ENCODE measurements at regions not wholly inside any gene's neighbourhood (a gene's known extent, or its start where the extent isn't known, plus 50 kb on each side); places are given as distances from the start of the nearest gene placed in this dataset.
"Not testable (repeated sequence)": the region's sequence is repeated elsewhere in the genome, so short reads cannot be mapped to it uniquely, and the experiment has no call there.

DNA sequence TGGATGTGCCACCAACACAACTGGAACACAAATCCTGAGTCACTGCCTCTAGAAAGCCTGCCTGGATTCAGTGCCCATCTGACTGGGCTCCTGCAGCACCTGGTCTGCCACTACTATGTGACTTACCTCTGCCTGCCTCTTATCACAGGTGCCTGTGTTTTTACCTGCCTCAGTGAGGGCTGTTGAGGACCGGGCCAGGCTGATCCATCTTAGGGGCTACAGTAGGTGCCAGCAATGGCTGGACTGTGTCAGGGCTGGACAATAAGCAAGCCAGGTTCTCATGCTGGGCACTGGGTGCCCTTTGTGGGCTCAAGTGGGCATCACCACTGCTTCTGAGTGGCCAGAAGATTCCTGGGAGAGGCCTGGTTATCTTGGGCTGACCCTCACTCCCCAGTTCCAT is 948.6 kb upstream of the TPTE start:
- DNase-seq (ENCODE audit: low spot score): not testable (repeated sequence)

DNA sequence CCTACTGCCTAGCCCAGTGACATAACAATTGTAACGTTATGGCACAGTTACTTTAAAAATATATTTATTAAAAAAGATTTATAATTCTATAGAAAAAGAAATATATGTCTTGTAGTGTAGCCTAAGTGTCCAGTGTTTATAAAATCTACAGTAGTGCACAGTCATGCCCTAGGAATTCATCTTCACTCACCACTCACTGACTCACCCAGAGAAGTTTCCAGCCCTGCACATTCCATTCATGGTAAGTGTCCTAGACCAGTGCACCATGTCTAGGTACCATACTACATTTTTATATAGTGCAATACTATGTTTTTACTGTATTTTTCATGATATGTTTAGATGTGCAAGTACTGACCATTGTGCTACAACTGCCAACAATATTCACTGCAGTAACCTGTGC is 947.9 kb upstream of the TPTE start:
- DNase-seq (ENCODE audit: low spot score): not testable (repeated sequence)

DNA sequence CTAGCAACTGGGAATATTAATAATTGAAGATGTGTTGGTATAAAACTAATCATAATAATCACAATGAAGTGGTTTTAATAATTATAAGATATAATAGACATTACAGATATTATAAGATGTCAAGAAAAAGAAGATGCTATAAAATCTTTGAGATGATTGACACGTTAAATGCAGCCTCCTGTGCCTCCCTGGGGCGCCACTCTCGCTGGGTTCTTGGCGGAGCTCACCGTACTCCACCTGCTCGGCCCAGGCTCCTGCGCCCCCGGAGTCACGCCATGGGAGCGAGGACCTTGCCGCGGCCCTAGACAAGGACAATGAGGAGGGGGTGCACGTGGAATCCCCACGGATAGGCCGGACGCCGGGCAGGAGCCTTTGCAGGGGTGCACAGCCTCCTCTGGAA is 942.1 kb upstream of the TPTE start:
- not testable (repeated sequence) for DNase-seq (ENCODE audit: low spot score)

DNA sequence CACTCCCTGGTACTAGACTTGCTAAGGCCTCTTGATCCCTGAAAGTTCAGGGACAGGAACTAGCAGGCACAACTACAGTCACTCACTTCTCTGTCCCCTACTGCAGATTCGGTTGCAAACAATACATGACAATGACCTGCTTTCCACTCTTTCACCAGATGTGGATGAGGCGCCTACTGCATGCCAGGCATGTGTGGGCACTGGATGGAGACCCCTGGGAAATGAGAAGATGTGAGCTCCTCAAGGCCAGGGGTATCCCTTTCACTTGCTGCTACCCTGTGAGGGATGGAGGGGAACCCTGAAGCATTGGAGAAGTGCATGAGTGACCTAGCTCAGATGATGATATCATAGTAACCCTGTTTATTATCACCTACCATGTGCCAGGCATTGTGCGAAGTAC is 933.4 kb upstream of the TPTE start:
- DNase-seq (ENCODE audit: low spot score): not testable (repeated sequence)

DNA sequence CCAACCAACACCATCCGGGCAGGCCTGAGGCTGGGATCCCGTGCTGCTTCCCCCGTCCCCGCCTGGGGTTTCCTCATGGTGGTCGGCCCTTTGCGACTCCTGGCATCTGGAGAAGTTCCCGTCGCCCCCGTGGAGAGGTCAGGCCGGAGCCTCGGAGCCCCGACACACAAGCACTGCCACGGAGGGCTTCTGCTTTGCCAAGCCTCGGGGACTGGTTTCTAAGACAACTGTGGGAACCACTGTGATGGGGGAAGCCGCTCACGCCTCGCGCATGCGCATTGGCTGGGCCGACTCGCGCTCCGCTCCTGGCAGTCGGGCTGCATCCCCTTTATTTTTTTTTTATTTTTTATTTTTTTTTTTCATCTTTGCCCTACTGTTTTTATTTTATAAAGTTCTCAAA is 928.8 kb upstream of the TPTE start:
- DNase-seq (ENCODE audit: low spot score): not testable (repeated sequence)

DNA sequence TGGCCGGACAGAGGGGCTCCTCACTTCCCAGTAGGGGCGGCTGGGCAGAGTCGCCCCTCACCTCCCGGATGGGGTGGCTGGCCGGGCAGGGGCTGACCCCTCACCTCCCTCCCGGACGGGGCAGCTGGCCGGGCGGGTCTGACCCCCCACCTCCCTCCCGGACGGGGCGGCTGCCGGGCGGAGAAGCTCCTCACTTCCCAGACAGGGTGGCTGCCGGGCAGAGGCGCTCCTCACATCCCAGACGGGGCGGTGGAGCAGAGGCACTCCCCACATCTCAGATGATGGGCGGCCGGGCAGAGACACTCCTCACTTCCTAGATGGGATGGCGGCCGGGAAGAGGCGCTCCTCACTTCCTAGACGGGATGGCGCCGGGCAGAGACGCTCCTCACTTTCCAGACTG is 927.7 kb upstream of the TPTE start:
- DNase-seq (ENCODE audit: low spot score): not testable (repeated sequence)

DNA sequence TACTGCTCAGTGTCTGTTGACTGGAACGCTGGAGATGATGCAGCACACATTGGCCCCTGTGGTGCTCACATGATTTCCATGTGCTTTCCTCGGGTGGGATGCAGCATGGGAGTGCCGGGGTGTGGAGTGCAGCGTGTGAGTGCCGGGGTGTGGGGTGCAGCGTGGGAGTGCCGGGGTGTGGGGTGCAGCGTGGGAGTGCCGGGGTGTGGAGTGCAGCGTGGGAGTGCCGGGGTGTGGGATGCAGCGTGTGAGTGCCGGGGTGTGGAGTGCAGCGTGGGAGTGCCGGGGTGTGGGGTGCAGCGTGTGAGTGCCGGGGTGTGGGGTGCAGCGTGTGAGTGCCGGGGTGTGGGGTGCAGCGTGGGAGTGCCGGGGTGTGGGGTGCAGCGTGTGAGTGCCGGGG is 907.4 kb upstream of the TPTE start:
- DNase-seq (ENCODE audit: low spot score): not testable (repeated sequence)

DNA sequence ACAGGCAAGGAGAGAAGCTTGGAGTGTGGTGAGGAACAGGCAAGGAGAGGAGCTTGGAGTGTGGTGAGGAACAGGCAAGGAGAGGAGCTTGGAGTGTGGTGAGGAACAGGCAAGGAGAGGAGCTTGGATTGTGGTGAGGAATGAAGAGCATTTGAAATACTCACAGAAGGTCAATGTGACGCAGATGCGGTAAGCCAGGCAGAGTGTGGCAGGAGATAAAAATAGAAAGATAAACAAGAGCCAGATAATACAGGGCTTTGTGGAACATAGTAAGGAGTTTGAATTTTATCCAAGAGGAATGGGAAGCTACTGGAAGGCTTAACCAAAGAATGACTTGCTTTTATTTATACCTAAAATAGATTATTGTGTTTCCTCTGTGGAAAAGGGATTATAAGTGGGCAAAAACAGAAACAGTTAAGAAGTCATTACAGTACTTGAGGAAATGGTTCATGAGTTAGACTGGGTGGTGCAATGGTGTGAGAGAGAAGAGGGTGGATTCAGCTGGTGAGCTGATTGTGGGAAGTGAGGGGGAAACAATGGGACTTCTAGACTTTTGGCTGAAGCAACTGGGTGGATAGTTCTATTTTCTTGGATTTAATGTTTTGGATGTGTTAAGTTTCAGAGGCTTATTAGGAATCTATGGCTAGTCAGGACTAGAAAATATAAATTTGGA is 900.1 kb upstream of the TPTE start:
- not testable (repeated sequence) for DNase-seq (ENCODE audit: low spot score)

DNA sequence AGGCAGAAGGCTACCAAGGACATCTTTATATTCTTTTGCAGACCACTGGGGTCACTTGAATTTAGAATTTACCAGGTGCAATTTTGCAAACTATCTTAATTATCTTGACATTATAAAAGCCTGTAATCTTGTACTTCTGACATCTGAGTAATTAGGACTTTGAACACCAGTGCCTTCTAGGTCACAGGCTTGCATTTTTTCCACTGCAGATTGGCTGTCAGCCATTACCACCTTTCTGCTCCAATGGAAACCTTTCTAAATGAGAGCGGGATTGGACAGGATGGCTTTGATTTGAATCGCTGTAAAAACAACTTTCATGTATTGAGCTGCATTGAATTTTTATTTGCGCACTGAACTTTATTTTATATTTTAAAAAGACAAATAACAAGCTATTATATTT is 893.3 kb upstream of the TPTE start:
- DNase-seq (ENCODE audit: low spot score): not testable (repeated sequence)

DNA sequence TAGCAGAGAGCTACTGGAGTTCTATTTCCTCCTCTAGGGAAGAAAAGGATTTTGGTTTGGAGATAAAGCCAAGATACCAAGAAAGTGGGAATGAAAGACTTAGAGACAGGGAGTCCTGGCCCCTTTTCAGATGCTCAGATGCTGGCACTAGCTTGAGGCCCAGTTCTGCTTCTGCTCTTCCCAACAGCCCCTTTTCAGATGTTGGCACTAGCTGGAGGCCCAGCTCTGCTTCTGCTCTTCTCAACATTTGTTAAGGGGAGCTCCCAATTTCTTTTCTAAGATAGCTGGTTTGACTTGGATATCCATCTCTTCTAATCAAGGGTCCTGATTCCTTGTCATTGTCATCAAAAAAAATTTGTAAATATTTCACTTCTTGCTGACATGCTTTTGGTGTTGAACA is 874.0 kb upstream of the TPTE start:
- DNase-seq (ENCODE audit: low spot score): not testable (repeated sequence)

DNA sequence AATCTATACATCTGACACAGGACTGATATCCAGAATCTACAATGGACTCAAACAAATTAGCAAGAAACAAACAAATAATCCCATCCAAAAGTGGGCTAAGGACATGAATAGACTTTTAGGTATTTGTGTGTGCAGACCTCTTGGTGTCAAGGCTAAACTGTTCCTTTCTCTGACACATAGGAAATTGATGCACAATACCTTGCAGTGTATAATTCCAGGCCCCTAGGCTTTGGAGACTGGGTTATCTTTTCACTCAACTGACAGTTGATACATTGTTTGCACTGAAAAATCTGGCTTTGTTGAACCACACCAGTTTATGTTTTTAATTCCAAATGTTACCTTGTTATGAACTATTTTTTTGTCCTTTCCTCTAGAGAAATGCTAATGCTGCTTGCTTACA is 873.1 kb upstream of the TPTE start:
- not testable (repeated sequence) for DNase-seq (ENCODE audit: low spot score)

DNA sequence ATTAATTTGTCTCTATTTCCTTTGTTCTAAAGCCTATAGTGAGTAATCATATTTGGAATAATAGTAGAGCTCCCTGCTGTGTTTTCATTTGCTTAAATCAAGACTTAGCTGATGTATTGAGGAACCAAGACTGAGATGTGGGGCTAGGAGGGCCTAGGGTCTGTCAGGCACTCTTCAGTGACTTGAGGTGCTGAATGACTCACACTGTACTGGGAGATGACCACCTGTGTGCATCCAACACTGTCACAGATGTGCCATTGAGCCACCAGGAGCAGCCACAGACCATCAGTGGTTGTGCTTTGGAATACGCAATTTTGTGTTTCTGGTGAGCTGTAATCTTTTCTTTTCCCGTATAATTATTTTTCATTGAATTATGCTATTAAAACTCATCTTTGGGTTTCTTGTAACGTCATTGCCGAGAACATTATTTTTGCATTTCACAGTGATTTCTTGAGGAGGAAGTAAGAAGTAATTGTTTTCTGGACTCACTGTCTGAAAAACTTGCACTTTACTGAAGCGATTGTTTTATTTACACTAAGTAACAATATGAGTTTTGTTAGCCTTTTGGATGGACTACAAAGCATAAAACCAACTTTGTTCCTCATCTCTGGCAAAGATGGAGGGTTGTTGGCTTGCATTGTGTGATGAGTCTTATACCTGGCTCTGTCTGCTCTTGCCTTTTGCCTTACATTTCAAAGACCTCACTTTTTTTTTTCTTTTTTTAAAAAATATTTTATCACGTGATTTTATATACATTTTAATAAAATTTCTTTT is 872.2 kb upstream of the TPTE start:
- DNase-seq (ENCODE audit: low spot score): not testable (repeated sequence)

DNA sequence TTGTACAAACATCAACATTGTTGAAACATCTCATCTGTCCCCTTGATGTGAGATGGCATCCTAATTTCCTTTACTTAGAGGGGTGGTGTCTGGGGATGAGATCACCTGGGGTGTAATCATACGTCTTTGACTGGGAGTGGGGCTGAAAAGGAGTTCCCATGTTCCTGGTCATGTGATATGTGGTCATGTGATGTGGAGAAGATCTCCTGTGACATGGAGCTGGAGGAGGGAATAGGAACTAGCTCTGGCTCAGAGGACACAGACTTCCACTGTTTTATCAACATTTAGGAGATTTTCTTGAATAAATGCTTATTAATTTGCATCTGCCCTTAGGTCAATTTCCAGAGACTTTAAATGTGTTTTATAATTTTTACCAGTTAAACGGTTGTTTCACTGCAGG is 868.6 kb upstream of the TPTE start:
- DNase-seq (ENCODE audit: low spot score): not testable (repeated sequence)

DNA sequence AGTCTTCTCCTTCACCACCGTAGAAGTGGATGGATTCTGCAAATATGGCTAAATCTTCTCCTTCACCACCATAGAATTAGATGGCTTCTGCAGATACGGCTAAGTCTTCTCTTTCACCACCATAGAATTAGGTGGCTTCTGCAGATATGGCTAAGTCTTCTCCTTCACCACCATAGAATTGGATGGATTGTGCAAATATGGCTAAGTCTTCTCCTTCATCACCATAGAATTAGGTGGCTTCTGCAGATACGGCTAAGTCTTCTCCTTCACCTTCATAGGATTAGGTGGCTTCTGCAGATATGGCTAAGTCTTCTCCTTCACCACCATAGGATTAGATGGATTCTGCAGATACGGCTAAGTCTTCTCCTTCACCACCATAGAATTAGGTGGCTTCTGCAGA is 866.2 kb upstream of the TPTE start:
- DNase-seq (ENCODE audit: low spot score): not testable (repeated sequence)

DNA sequence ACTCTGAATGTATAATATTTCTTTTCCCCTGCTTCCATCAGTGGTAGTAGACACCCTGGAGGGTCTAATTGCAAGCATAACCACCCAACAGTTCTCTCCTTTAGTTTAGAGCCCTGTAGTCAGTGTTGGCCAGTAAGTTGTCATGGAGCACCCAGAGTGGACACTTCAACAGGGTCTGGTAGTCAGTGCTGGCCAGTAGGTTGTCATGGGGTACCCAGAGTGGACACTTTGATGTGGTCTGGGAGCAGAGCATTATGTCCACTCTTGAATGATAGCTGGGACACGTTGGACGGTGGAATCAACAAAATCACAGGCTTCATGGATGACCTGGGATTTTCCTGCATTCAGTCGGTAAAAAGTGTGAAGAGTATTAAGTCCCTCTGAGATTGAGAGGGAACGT is 864.9 kb upstream of the TPTE start:
- not testable (repeated sequence) for DNase-seq (ENCODE audit: low spot score)

DNA sequence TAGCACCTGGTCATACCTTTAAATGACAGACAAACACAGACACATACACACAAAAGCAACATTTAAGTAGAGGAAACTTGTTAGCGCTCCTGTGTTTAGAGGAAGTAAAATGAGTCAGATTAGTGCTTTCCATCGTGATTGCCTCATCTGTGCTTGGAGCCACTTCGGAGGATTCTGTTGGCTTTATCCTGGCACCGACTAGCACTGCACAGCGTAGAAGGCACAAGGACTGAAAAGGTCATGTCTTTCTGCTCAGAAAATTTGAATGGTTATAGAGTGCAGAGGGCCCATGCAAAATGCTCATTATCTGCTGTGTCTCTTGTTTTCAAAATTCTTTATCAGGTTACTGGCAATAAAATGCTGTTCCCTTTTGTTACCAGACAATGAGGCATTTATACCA is 863.6 kb upstream of the TPTE start:
- peak; percentile 2 for DNase-seq (ENCODE audit: low spot score)

DNA sequence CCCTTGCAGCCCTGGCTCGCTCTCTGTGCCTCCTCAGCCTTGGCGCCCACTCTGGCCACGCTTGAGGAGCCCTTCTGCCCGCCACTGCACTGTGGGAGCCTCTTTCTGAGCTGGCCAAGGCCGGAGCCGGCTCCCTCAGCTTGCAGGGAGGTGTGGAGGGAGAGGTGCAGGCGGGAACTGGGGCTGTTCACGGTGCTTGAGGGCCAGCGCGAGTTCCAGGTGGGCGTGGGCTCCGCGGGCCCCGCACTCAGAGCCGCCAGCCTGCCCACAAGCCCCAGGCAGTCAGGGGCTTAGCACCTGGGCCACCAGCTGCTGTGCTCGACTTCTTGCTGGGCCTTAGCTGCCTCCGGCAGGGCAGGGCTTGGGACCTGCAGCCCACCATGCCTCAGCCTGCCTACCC is 861.5 kb upstream of the TPTE start:
- DNase-seq (ENCODE audit: low spot score): not testable (repeated sequence)

DNA sequence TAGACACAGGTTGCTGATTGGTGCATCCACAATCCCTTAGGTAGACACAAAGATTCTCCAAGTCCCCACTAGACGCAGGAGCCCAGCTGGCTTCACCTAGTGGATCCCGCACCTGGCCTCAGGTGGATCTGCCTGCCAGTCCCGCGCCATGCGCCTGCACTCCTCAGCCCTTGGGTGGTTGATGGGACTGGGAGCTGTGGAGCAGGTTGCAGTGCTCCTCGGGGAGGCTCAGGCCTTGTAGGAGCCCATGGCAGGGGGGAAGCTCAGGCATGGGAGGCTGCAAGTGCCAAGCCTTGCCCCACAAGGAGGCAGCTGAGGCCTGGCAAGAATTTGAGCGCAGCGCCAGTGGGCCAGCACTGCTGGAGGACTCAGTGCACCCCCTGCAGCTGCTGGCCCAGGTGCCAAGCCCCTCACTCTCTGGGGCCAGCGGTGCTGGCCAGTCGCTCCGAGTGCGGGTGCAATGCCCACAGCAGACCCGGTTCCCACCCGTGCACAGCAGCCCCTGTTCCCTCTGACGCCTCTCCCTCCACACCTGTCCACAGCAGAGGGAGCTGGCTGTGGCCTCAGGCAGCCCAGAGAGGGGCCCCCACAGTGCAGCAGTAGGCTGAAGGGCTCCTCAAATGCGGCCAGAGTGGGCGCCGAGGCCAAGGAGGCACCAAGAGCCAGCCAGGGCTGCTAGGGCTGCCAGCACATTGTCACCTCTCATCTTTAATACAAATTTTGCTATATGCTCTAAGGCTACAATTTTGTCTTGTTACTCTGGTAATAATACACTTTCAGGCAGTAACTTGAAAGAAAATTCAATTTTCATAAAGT is 857.3 kb upstream of the TPTE start:
- DNase-seq (ENCODE audit: low spot score): not testable (repeated sequence)

DNA sequence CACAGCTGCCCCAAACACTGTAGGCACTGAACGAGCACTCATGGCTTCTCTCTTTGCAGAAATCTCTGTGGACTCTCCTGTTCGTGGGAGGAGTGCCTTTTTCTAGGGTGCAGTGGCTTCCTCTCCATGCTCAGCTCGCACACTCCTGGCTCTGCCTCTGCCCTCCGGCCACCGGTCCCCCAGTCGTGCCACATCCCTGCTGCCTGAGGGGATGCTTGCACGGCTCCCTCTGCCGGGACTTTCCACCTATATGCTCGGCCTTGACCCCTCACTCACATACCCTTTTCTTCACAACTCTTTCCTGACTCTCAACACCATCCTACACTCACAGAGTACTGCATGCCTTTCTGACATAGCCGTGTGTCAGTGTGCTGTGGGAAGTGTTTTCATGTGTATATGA is 845.6 kb upstream of the TPTE start:
- not testable (repeated sequence) for DNase-seq (ENCODE audit: low spot score)

DNA sequence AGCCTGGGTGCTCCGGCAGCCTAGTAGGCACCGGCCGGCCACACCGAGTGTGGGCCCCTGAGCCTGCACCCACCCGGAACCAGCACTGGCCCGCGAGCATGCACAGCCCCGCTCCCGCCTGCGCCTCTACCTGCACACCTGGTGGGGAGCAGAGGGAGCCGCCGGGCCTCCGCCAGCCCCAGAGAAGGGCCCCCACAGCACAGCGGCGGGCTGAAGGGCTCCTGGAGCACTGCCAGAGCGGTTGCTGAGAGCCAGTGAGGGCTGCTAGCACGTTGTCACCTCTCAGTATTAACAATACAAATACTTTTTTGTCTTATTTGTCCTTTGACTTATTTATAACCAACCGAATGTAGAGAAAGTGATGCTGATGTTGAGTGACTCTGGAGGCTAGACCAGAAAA is 842.4 kb upstream of the TPTE start:
- DNase-seq (ENCODE audit: low spot score): not testable (repeated sequence)

DNA sequence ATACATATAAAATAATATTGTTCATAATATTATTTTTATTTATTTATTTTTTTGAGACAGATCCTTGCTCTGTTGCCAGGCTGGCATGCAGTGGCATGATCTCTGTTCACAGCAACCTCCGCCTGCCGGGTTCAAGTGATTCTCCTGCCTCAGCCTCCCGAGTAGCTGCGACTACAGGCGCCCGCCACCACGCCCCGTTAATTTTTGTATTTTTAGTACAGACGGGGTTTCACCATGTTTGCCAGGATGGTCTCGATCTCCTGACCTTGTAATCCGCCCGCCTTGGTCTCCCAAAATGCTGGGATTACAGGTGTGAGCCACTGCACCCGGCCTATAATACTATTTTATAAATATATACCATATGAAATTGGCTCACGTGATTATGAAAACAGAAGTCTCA is 832.4 kb upstream of the TPTE start:
- not testable (repeated sequence) for DNase-seq (ENCODE audit: low spot score)

DNA sequence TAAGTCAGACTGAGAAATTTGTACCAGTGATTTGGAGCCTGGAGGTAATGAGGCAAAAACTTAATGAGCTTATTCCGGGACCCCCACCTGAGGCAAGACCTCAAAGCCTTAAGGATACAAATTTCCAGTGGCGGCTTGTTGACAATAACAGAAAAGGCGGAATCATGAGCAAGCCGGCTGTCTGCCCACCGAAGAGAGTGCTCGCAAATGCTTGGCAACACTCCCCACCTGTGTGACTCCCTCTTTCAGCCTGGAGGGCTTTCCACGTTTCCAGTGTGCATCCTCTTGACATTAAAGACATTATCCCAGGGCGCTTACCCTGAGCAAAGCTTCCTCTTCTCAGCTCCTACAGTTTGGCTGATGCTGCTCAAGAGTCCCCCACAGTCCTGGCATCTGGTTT is 830.4 kb upstream of the TPTE start:
- not testable (repeated sequence) for DNase-seq (ENCODE audit: low spot score)

DNA sequence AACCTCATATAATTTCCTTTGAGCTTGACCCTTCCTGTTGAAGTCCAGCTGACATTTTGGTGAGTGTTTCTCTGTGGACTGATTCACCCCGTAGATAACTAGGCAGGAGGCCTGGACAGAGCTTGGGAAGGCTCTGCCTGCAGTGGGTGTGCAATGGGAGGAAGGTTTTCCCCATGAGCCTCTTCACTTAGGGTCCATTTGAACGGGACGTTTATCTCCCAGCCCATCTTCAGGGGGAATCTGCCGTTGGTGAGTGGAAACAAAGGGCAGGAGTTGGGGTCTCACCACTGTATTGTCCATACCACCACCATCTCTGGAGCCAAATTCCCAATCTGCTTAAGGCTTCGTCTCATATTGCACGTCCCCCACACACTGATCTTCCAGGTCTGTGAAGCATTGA is 825.6 kb upstream of the TPTE start:
- not testable (repeated sequence) for DNase-seq (ENCODE audit: low spot score)
